Bronchial epithelial cell (primary cell): ENCODE measurements at regions not wholly inside any gene's neighbourhood (a gene's known extent, or its start where the extent isn't known, plus 50 kb on each side); places are given as distances from the start of the nearest gene placed in this dataset.

Source experiments
- DNase-seq: peaks from one replicate; pipeline ENCODE4 v3.0.0-alpha.2; 2010; ENCODE audit warnings: low read depth
- FAIRE-seq: peaks from 2 replicates; lab custom pipeline; 2011; peaks lifted over from hg19 to GRCh38; lab: Jason Lieb, UNC
- H3K27me3 ChIP-seq: 2 replicates; pipeline ENCODE4 v1.5.1; 2011; ENCODE audit warnings: low read length; ENCODE audit not compliant: control insufficient read depth, insufficient read depth
- H3K36me3 ChIP-seq: 2 replicates; pipeline ENCODE4 v1.5.1; 2011; ENCODE audit warnings: low read length; ENCODE audit not compliant: control insufficient read depth, insufficient read depth
- H3K4me3 ChIP-seq: 2 replicates; pipeline ENCODE4 v1.5.1; 2011; ENCODE audit warnings: mild to moderate bottlenecking, low read depth, low read length, control low read depth
- TF ChIP-seq, protein P1 (sequence below): IDR thresholded peaks from 2 replicates; pipeline ENCODE4 v1.5.1; 2011; ENCODE audit warnings: mild to moderate bottlenecking, moderate library complexity, low read length, control low read depth, inconsistent platforms; ENCODE audit not compliant: insufficient read depth, severe bottlenecking

DNA sequence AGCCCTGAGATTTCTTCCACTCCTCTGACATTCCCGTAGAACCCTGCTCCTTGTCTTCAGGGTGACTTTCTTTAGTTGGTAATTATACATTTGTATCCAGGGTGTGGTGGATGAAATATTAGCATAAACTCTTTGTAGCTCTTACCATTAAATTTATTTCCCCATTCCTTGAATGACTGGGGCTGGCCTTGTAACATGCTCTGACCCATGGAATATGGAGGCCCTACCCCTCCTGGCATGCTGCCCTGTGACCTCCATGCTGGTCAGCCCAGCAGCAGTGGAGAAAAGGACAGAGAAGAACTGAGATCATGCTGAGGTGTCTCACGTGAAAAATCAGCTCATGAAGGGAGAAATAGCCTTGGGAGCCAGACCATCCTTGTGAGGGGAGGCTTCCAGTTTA is 96.1 kb upstream of the PROK2 start:
- FAIRE-seq, result no peak

DNA sequence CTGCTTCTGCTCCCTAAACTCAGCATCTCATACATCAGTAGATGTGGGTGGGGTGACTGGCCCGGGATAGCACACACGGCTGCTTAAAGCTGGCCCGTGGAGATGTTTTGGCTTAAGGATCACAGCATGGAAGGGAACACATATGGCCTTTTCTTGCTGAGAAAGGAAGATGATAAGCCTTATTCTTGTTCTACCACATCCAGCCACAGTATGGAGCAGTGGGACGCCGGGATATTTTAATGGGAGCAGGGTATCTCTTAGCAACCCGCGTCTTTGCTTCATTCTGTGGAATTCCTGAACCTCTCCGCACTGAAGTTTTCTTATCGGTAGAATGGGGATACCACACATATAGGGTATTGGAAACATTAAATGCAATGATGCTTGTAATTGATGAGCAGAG is 94.1 kb upstream of the PROK2 start:
- H3K36me3 ChIP-seq, result no peaks in the 10 kb centered on the region
- peak; percentile 58 for FAIRE-seq

More for the DNA sequence above, 96.1 kb upstream of the PROK2 start:
- peaks cover 1% of the 10 kb centered on the region for H3K27me3 ChIP-seq
- DNase-seq, result no peak
- TF ChIP-seq, protein P1, sequence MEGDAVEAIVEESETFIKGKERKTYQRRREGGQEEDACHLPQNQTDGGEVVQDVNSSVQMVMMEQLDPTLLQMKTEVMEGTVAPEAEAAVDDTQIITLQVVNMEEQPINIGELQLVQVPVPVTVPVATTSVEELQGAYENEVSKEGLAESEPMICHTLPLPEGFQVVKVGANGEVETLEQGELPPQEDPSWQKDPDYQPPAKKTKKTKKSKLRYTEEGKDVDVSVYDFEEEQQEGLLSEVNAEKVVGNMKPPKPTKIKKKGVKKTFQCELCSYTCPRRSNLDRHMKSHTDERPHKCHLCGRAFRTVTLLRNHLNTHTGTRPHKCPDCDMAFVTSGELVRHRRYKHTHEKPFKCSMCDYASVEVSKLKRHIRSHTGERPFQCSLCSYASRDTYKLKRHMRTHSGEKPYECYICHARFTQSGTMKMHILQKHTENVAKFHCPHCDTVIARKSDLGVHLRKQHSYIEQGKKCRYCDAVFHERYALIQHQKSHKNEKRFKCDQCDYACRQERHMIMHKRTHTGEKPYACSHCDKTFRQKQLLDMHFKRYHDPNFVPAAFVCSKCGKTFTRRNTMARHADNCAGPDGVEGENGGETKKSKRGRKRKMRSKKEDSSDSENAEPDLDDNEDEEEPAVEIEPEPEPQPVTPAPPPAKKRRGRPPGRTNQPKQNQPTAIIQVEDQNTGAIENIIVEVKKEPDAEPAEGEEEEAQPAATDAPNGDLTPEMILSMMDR, result no peak
- no peaks in the 10 kb centered on the region for H3K36me3 ChIP-seq
- no peak overlapping the region for H3K4me3 ChIP-seq

DNA sequence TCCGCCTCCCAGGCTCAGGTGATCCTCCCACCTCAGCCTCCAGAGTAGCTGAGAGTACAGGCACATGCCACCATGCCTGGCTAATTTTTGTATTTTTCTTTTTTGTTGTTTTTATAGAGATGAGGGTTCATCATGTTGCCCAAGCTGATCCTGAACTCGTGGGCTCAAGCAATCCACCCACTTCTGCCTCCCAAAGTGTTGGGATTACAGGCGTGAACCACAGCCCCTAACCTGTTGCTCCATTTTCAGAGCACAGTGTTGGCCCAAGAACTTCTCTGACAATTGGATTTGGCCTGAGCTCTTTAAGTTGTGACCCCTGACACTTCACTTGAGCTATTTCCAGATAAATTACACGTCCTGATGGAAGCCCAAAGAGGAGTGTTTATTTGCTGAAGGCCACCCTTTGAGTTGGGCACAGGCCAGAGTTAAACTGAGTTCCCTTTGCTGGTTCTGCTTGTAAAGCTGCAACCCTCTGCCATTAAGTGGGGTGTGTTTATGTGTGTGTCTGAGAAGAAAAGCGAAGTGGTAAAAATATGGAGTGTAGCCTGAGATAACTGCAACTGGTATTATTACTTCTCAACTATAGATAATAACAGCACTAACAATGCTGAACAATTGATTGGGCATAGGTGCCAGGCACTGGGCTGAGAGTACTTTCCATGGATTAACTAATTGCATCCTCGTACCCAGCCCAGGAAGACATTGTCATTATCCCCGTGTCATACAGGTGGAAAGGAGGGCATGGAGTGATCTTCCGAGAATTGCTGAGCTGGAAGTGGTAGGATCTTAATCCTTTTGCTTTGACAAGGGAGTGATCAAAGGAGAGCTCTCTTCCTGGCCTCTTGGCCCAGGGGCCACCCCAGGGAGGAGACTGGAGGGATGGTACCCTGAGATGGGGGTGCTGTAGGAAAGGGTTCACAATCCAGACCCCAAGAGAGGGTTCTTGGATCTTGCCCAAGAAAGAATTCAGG is 91.5 kb upstream of the PROK2 start:
- Histone ChIP-seq H3K36me3 (no peaks in the 10 kb centered on the region), H3K27me3 (no peaks in the 10 kb centered on the region), H3K4me3 (no peak overlapping the region)
- FAIRE-seq (no peak), DNase-seq (no peak)
- TF ChIP-seq, protein P1, result no peak

More for the DNA sequence above, 94.1 kb upstream of the PROK2 start:
- TF ChIP-seq, protein P1, result no peak
- Histone ChIP-seq H3K4me3 (no peak overlapping the region), H3K27me3 (no peaks in the 10 kb centered on the region)
- no peak for DNase-seq

DNA sequence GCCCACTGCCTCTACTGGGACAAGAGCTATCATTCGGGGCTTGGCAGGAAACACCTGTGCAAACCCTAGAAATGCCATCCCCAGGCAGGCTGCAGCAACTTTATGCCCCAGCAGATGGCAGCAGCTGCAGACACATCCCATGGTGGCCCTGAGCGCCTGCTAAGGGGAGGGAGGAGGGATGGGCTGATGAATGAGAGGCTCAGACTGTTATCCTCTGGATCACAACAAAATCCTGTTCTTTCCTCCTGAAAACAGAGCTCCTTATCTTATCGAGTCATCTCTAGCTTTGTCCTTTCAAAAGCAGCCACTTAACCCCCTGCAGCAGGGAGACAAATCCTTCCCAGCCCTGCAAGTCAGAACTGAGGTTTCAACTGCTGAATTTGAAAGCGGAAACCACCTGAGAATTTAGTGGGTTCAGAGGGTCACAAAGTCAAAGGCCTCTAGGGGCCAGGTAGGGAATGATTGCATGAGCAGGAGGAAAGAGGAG is 90.6 kb upstream of the PROK2 start:
- FAIRE-seq (no peak), DNase-seq (peak; percentile 59)
- Histone ChIP-seq H3K27me3 (no peaks in the 10 kb centered on the region), H3K4me3 (no peak overlapping the region), H3K36me3 (no peaks in the 10 kb centered on the region)
- TF ChIP-seq, protein P1, result peak; percentile 94

DNA sequence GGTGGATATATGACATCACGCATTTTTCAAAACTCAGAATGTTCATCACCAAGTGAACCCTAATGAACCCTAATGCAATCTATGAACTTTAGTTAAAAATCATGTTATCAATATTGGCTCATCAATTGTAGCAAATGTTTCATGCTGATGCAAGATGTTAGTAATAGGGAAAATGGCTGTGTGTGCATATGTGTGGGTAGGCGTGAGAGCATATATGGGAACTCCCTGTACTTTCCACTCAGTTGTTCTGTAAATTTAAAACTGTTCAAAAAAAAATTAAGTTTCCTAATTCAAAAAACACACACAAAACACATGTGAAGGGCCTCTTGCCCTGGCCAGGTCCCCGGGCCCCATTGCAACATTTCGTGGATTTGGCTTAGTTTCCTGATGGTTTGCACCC is 89.7 kb upstream of the PROK2 start:
- TF ChIP-seq, protein P1, result no peak
- H3K4me3 ChIP-seq, result no peak overlapping the region
- no peak for DNase-seq
- FAIRE-seq, result no peak
- no peaks in the 10 kb centered on the region for H3K36me3 ChIP-seq
- H3K27me3 ChIP-seq, result no peaks in the 10 kb centered on the region
